ENCODE measurements at regions not wholly inside any gene's neighbourhood (a gene's known extent, or its start where the extent isn't known, plus 50 kb on each side); places are given as distances from the start of the nearest gene placed in this dataset.

DNA sequence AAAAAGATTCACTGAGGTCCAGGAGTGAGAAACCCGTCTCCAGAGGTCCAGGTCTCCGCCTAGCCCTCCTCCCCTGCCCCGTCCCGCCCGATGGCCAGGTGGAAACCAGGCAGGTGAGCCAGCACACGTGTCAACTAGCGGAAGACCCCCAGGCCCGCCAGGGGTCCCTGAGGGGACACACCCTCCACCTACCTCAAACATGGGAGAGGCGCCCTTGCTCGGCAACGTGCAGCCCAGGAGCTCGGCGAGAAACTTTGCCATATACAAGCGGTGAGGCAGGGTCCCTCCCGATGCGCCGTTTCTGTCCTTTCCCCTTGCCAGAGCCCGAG lies 330.0 kb downstream of the HNRNPD start:
- CTCF ChIA-PET = no interaction called here
- TF ChIP-seq POLR2AphosphoS5 (IDR thresholded peaks at IDR 0.05; ENCODE audit: low read depth, low read length) = no peak
- no peak for TF ChIP-seq TCF7L2 (IDR thresholded peaks at IDR 0.05; ENCODE audit: low read depth, low read length)
- no peak for TF ChIP-seq SIN3A (IDR thresholded peaks at IDR 0.05; ENCODE audit: borderline replicate concordance, insufficient read depth, low read depth, low read length)
- TF ChIP-seq, protein P1, sequence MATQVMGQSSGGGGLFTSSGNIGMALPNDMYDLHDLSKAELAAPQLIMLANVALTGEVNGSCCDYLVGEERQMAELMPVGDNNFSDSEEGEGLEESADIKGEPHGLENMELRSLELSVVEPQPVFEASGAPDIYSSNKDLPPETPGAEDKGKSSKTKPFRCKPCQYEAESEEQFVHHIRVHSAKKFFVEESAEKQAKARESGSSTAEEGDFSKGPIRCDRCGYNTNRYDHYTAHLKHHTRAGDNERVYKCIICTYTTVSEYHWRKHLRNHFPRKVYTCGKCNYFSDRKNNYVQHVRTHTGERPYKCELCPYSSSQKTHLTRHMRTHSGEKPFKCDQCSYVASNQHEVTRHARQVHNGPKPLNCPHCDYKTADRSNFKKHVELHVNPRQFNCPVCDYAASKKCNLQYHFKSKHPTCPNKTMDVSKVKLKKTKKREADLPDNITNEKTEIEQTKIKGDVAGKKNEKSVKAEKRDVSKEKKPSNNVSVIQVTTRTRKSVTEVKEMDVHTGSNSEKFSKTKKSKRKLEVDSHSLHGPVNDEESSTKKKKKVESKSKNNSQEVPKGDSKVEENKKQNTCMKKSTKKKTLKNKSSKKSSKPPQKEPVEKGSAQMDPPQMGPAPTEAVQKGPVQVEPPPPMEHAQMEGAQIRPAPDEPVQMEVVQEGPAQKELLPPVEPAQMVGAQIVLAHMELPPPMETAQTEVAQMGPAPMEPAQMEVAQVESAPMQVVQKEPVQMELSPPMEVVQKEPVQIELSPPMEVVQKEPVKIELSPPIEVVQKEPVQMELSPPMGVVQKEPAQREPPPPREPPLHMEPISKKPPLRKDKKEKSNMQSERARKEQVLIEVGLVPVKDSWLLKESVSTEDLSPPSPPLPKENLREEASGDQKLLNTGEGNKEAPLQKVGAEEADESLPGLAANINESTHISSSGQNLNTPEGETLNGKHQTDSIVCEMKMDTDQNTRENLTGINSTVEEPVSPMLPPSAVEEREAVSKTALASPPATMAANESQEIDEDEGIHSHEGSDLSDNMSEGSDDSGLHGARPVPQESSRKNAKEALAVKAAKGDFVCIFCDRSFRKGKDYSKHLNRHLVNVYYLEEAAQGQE (IDR thresholded peaks at IDR 0.05; ENCODE audit: insufficient read depth in 1 of 2, low read depth in 2 of 2, low read length in 1 of 2) = no peak
- TF ChIP-seq, protein P2, sequence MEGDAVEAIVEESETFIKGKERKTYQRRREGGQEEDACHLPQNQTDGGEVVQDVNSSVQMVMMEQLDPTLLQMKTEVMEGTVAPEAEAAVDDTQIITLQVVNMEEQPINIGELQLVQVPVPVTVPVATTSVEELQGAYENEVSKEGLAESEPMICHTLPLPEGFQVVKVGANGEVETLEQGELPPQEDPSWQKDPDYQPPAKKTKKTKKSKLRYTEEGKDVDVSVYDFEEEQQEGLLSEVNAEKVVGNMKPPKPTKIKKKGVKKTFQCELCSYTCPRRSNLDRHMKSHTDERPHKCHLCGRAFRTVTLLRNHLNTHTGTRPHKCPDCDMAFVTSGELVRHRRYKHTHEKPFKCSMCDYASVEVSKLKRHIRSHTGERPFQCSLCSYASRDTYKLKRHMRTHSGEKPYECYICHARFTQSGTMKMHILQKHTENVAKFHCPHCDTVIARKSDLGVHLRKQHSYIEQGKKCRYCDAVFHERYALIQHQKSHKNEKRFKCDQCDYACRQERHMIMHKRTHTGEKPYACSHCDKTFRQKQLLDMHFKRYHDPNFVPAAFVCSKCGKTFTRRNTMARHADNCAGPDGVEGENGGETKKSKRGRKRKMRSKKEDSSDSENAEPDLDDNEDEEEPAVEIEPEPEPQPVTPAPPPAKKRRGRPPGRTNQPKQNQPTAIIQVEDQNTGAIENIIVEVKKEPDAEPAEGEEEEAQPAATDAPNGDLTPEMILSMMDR (IDR thresholded peaks at IDR 0.05) = no peak
- no TSS peak for BruUV-seq (replicated peaks)
- Histone ChIP-seq H3K4me3 (ENCODE audit: low read depth in 2 of 2, low read length in 2 of 2) (no peak overlapping the region), H3K27me3 (ENCODE audit: control insufficient read depth, insufficient read depth, low read length) (peaks cover 9% of the 10 kb centered on the region), H3K36me3 (ENCODE audit: control insufficient read depth, insufficient read depth, low read length) (no peaks in the 10 kb centered on the region), H3K4me1 (ENCODE audit: control insufficient read depth, insufficient read depth, low read length) (no peaks in the 10 kb centered on the region), H3K9me3 (ENCODE audit: control insufficient read depth, insufficient read depth, low read depth, low read length) (no peaks in the 10 kb centered on the region), H3K27ac (ENCODE audit: low read length) (no peak overlapping the region)
- in situ Hi-C loops (cut with HindIII; ENCODE audit: low pct_unique_long_range_greater_than_20kb, low sequenced_read_pairs) (no loop called here), intact Hi-C loops (cut with micrococcal nuclease; ENCODE audit: unreplicated experiment) (no loop called here)
- ATAC-seq (no peak), DNase-seq (ENCODE audit: low read depth, low spot score) (no peak)
- POLR2A ChIA-PET = no interaction called here

GRCh38 chr4:82043081-82043808 lies 330.5 kb downstream of the HNRNPD start:
- no peaks in the 10 kb centered on the region for H3K36me3 ChIP-seq (ENCODE audit: control insufficient read depth, insufficient read depth, low read length)
- ATAC-seq (0 out of 2 replicates have a peak, but pooled peaks have one; percentile 22), DNase-seq (ENCODE audit: low read depth, low spot score) (no peak)
- in situ Hi-C loops (cut with HindIII; ENCODE audit: low pct_unique_long_range_greater_than_20kb, low sequenced_read_pairs) (no loop called here), intact Hi-C loops (cut with micrococcal nuclease; ENCODE audit: unreplicated experiment) (no loop called here)
- TF ChIP-seq POLR2AphosphoS5 (IDR thresholded peaks at IDR 0.05; ENCODE audit: low read depth, low read length) (no peak), TCF7L2 (IDR thresholded peaks at IDR 0.05; ENCODE audit: low read depth, low read length) (no peak), SIN3A (IDR thresholded peaks at IDR 0.05; ENCODE audit: borderline replicate concordance, insufficient read depth, low read depth, low read length) (no peak)
- TF ChIP-seq, protein P1 (IDR thresholded peaks at IDR 0.05; ENCODE audit: insufficient read depth in 1 of 2, low read depth in 2 of 2, low read length in 1 of 2) = no peak
- TF ChIP-seq, protein P2 (IDR thresholded peaks at IDR 0.05) = no peak
- peaks cover 9% of the 10 kb centered on the region for H3K27me3 ChIP-seq (ENCODE audit: control insufficient read depth, insufficient read depth, low read length)
- ChIA-PET CTCF (no interaction called here), POLR2A (no interaction called here)
- BruUV-seq (replicated peaks) = no TSS peak
- H3K27ac ChIP-seq (ENCODE audit: low read length) = no peak overlapping the region
- H3K4me3 ChIP-seq (ENCODE audit: low read depth in 2 of 2, low read length in 2 of 2) = no peak overlapping the region
- H3K4me1 ChIP-seq (ENCODE audit: control insufficient read depth, insufficient read depth, low read length) = no peaks in the 10 kb centered on the region
- no peaks in the 10 kb centered on the region for H3K9me3 ChIP-seq (ENCODE audit: control insufficient read depth, insufficient read depth, low read depth, low read length)

Data from Panc1 (cell line).